GM12864 (cell line): ENCODE measurements at regions not wholly inside any gene's neighbourhood (a gene's known extent, or its start where the extent isn't known, plus 50 kb on each side); places are given as distances from the start of the nearest gene placed in this dataset.

Experiments
- DNase-seq: peaks from one replicate; pipeline ENCODE4 v3.0.0-alpha.2; 2011; ENCODE audit warnings: low read depth
- H3K4me3 ChIP-seq: 2 replicates; pipeline ENCODE4 v1.5.1; 2011; ENCODE audit warnings: mild to moderate bottlenecking, low read depth, low read length, control low read depth
- CTCF ChIP-seq: IDR thresholded peaks from 2 replicates; pipeline ENCODE4 v1.5.1; 2011; ENCODE audit warnings: low read depth, mild to moderate bottlenecking, moderate library complexity, low read length, control low read depth, inconsistent platforms; ENCODE audit errors: missing control alignments

- H3K4me3 ChIP-seq: no peak overlapping the region
- no peak for TF ChIP-seq CTCF
- DNase-seq: no peak
These were observed 180.9 kb upstream of the GRID2 start for GRCh38 chr4:92122911-92123310.

- no peak for DNase-seq
- TF ChIP-seq CTCF: no peak
- H3K4me3 ChIP-seq: no peak overlapping the region
These were observed 175.1 kb upstream of the GRID2 start for GRCh38 chr4:92128676-92129075.

DNA sequence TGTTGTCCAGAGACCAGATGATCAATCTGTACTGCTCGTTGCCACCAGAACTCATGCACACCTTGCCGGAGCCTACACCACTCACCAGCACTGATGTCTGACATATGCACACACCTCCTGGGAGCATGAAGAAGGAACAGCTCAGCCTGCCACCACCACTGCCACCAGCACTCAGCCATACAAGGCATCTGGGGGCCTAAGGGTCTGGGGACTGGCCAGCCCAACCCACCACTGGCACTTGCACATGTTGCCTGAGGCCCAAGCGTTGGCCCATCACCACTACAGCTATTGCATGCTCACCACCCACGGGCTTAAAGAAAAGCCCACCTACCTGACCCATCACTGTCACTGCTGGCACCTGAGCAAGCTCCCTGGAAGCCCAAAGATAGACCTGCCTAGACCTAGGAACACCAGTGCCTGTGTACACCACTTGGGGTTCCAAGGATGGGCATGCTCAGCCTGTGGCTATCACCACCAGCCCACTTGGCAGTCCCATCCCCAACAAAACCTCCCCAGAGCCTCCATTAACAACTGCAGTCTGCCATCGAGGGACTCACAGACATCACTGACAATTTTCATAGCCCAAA, 174.3 kb upstream of the GRID2 start:
- DNase-seq: no peak
- no peak overlapping the region for H3K4me3 ChIP-seq
- no peak for TF ChIP-seq CTCF

GRCh38 chr4:92136434-92136833, 167.3 kb upstream of the GRID2 start:
- no peak for TF ChIP-seq CTCF
- no peak overlapping the region for H3K4me3 ChIP-seq
- DNase-seq: no peak

DNA sequence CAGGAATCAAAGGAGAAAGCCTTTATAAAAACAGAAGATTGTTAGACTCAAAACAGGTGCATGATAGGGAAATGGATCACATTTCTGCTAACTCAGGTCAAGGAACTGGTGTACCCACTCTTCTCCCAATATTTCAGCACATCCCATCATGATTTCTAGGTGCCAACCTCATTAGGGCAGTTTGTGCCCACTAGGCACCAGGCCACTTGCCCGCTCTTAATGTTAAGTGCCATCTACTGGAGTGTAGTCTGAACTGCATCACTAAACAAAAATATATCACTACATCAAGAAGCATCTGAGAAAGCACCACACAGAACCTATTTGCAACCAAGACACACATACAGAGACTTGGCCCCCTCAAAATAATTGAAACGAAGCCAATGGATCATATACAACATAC, 140.4 kb upstream of the GRID2 start:
- peak; percentile 33 for TF ChIP-seq CTCF
- no peak overlapping the region for H3K4me3 ChIP-seq
- no peak for DNase-seq

DNA sequence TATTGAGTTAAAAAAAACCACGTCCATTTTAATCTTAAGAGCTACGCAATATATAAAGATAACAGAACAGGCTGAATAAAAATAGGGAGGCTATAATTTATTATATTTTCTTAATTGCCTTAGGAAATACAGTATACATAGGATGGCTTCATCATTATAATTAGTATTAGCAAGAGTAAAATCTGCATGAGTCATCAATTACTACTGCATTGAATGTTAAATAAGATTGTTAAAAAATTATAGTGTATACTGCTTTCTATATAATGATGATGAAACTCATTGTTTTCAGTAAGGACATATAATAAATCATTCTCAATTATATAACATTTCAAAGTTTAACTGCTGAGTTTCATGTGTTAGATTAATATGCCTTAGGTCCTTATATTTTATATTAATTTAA, 133.4 kb upstream of the GRID2 start:
- TF ChIP-seq CTCF: no peak
- DNase-seq: no peak
- no peak overlapping the region for H3K4me3 ChIP-seq

DNA sequence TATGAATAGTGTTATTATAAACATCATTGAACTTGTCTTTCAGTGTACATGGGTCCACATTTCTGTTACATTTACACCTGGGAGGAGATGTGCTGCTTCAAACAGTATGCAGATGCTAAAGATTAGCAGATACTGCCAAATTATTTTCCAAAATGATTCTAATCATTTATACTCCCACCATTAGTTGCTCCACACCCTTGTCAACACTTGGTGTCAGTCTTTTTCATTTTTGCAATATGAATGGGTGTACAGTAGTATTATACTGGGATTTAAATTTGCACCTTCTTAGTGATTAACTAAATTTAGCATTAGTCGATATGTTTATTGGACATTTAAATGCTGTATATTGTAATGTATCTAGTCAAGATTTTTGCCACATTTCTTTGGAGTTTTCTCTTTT, 131.6 kb upstream of the GRID2 start:
- no peak overlapping the region for H3K4me3 ChIP-seq
- TF ChIP-seq CTCF: no peak
- DNase-seq: no peak
